ENCODE measurements at regions not wholly inside any gene's neighbourhood (a gene's known extent, or its start where the extent isn't known, plus 50 kb on each side); places are given as distances from the start of the nearest gene placed in this dataset.

DNA sequence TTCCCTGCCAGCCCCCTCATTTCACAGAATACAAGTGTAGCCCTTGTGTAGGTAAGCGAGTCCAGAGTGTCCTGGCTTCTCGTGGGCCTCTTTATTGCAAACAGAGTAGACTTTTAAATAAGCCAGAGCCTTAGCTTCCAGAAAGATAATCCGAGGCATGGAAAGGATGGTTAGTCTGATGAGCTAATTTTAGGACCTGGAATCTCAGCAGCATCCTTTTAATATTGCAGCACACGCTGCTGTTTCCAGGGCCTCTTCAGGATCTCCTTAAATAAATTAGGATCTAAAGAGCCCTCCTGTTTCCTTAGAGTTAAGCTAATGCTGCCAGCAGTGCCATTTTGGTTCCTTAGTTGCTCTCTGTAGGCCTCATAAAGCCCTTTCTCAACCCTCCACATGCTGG, 99.2 kb downstream of the RFC3 start:
- no peak overlapping the region for H3K4me3 ChIP-seq (ENCODE audit: low read depth, low read length)
- no peak for DNase-seq (ENCODE audit: low read depth)
- no peak for TF ChIP-seq CTCF (conservative IDR thresholded peaks at IDR 0.05; ENCODE audit: low read depth, low read length)

- H3K4me3 ChIP-seq (ENCODE audit: low read depth, low read length), result no peak overlapping the region
- no peak for TF ChIP-seq CTCF (conservative IDR thresholded peaks at IDR 0.05; ENCODE audit: low read depth, low read length)
- peak; percentile 62 for DNase-seq (ENCODE audit: low read depth)
Observed at GRCh38 chr13:33918199-33918932, 100.4 kb downstream of the RFC3 start.

DNA sequence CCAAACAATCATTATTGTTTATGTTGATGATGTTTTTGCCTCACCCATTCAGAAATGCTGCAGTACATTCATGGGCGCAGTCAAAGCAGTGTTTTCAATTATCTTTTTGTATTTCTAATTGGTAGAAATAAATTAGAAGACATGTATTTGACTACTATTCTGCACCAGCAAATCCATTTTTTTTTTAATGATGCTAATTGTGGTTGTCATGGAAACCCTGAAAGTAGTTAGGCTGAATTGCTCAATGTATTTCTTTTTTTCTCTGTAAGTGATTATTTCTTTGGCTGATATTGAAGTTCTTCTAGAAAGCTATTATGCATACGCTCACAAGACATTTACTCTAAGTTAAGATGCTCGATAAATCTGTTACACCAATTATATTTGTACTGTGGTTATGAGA, 101.2 kb downstream of the RFC3 start:
- no peak overlapping the region for H3K4me3 ChIP-seq (ENCODE audit: low read depth, low read length)
- no peak for TF ChIP-seq CTCF (conservative IDR thresholded peaks at IDR 0.05; ENCODE audit: low read depth, low read length)

DNA sequence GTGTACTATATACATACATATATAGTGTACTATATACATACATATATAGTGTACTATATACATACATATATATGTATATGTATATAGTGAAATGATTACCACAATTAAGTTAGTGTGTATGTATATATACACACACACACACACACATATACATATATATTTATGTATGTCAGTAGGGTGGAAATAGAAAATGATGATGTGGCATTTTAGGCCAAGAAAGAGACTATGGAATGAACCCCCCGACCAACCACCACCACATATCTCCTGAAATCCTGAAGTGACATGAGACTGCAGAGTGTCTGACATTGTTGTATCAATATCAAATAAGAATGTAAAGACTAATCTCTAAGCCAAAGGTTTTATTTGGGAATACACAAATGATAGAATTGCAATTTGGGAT, 107.6 kb downstream of the RFC3 start:
- DNase-seq (ENCODE audit: low read depth), result no peak
- TF ChIP-seq CTCF (conservative IDR thresholded peaks at IDR 0.05; ENCODE audit: low read depth, low read length), result no peak

More for the DNA sequence above, 101.2 kb downstream of the RFC3 start:
- DNase-seq (ENCODE audit: low read depth), result no peak

DNA sequence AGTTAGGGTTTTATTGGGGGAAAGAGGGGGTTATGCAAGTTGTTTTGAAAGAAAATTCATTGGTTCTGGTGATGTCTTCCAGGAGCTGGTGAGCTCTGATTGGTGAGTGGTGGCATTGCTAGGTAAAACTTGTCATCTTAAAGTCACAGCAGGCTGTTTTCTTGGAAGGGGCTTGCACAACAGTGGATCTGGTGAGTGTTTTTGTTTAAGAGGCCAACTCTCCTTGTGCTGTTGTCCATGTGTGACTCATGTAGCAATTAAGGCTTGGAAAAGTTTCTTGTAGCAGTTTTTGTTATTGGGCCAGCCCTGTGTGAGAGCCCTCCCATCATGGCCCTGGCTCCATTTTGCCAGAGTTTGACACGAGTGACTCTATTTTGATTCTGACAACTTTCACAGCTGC, 109.4 kb downstream of the RFC3 start:
- no peak for TF ChIP-seq CTCF (conservative IDR thresholded peaks at IDR 0.05; ENCODE audit: low read depth, low read length)
- no peak overlapping the region for H3K4me3 ChIP-seq (ENCODE audit: low read depth, low read length)
- peak; percentile 60 for DNase-seq (ENCODE audit: low read depth)

More for the DNA sequence above, 107.6 kb downstream of the RFC3 start:
- H3K4me3 ChIP-seq (ENCODE audit: low read depth, low read length), result no peak overlapping the region

- no peak overlapping the region for H3K4me3 ChIP-seq (ENCODE audit: low read depth, low read length)
- TF ChIP-seq CTCF (conservative IDR thresholded peaks at IDR 0.05; ENCODE audit: low read depth, low read length), result peak; percentile 62
- DNase-seq (ENCODE audit: low read depth), result peak; percentile 80
Observed at GRCh38 chr13:33931397-33932311, 113.7 kb downstream of the RFC3 start.

Data from choroid plexus epithelial cell (primary cell).